ENCODE measurements at regions not wholly inside any gene's neighbourhood (a gene's known extent, or its start where the extent isn't known, plus 50 kb on each side); places are given as distances from the start of the nearest gene placed in this dataset.

GRCh38 chr5:69024241-69024651, 69.6 kb upstream of the SLC30A5 start:
- TF ChIP-seq ZFP3 (CRISPR knock-in tag; IDR thresholded peaks at IDR 0.05) (no peak), CSRNP3 (CRISPR knock-in tag; IDR thresholded peaks at IDR 0.05) (no peak), CREB5 (CRISPR knock-in tag; IDR thresholded peaks at IDR 0.05; ENCODE audit: low read depth) (no peak), RARB (CRISPR knock-in tag; IDR thresholded peaks at IDR 0.05) (no peak), OSR1 (CRISPR knock-in tag; IDR thresholded peaks at IDR 0.05) (no peak), TSHZ2 (CRISPR knock-in tag; IDR thresholded peaks at IDR 0.05) (no peak)

Data from SK-N-SH treated with all-trans-retinoic acid at 6 μM for 48 hours (cell line).